ENCODE measurements at regions not wholly inside any gene's neighbourhood (a gene's known extent, or its start where the extent isn't known, plus 50 kb on each side); places are given as distances from the start of the nearest gene placed in this dataset.

GRCh38 chr3:135755330-135756105 is 210.0 kb upstream of the PPP2R3A start:
- no peak for DNase-seq

GRCh38 chr3:135756106-135756668 is 209.3 kb upstream of the PPP2R3A start:
- DNase-seq = no peak

- no peak for DNase-seq
These were observed 208.1 kb upstream of the PPP2R3A start for GRCh38 chr3:135757421-135757820.

- no peak for DNase-seq
These were observed 206.6 kb upstream of the PPP2R3A start for GRCh38 chr3:135758961-135759360.

- no peak for DNase-seq
These were observed 205.9 kb upstream of the PPP2R3A start for GRCh38 chr3:135759651-135760050.

- DNase-seq = no peak
These were observed 204.9 kb upstream of the PPP2R3A start for GRCh38 chr3:135760581-135760980.

- no peak for DNase-seq
These were observed 203.2 kb upstream of the PPP2R3A start for GRCh38 chr3:135762188-135762856.

- DNase-seq = no peak
These were observed 199.4 kb upstream of the PPP2R3A start for GRCh38 chr3:135766115-135766514.

GRCh38 chr3:135771760-135772159 is 193.8 kb upstream of the PPP2R3A start:
- no peak for DNase-seq

GRCh38 chr3:135779024-135779423 is 186.5 kb upstream of the PPP2R3A start:
- DNase-seq = no peak

- no peak for DNase-seq
These were observed 185.8 kb upstream of the PPP2R3A start for GRCh38 chr3:135779590-135780235.

- DNase-seq = no peak
These were observed 184.3 kb upstream of the PPP2R3A start for GRCh38 chr3:135781026-135781815.

- no peak for DNase-seq
These were observed 181.0 kb upstream of the PPP2R3A start for GRCh38 chr3:135784557-135784956.

- no peak for DNase-seq
These were observed 177.4 kb upstream of the PPP2R3A start for GRCh38 chr3:135788146-135788545.

GRCh38 chr3:135788978-135789377 is 176.6 kb upstream of the PPP2R3A start:
- no peak for DNase-seq

- no peak for DNase-seq
These were observed 173.4 kb upstream of the PPP2R3A start for GRCh38 chr3:135792174-135792573.

- no peak for DNase-seq
These were observed 172.6 kb upstream of the PPP2R3A start for GRCh38 chr3:135792858-135793475.

- no peak for DNase-seq
These were observed 165.4 kb upstream of the PPP2R3A start for GRCh38 chr3:135800071-135800549.

- DNase-seq = no peak
These were observed 164.5 kb upstream of the PPP2R3A start for GRCh38 chr3:135801018-135801417.

GRCh38 chr3:135802171-135802570 is 163.4 kb upstream of the PPP2R3A start:
- no peak for DNase-seq

GRCh38 chr3:135803028-135803692 is 162.4 kb upstream of the PPP2R3A start:
- DNase-seq = no peak

- DNase-seq = no peak
These were observed 159.8 kb upstream of the PPP2R3A start for GRCh38 chr3:135805752-135806151.

Data from activated CD8-positive, alpha-beta memory T cell treated with anti-CD3 and anti-CD28 coated beads for 24 hours (primary cell).